ACHN (cell line): ENCODE measurements at regions not wholly inside any gene's neighbourhood (a gene's known extent, or its start where the extent isn't known, plus 50 kb on each side); places are given as distances from the start of the nearest gene placed in this dataset.
"Not testable (repeated sequence)": the region's sequence is repeated elsewhere in the genome, so short reads cannot be mapped to it uniquely, and the experiment has no call there.

ENCODE experiments used
- DNase-seq: peaks from one replicate; pipeline ENCODE4 v3.0.0-alpha.2; 2015
- in situ Hi-C: cut with HindIII; loops from 2 replicates; pipeline ENCODE4 v1.10.0; 2017; ENCODE audit warnings: low sequenced_read_pairs, low pct_ligation_motif_present, low pct_unique_long_range_greater_than_20kb

- in situ Hi-C loops, result no loop called here
- DNase-seq, result no peak
Measured at GRCh38 chr13:81382246-81382645, 1041.3 kb upstream of the SPRY2 start.

GRCh38 chr13:81381560-81381959 lies 1040.6 kb upstream of the SPRY2 start:
- no peak for DNase-seq
- in situ Hi-C loops, result no loop called here

- in situ Hi-C loops, result no loop called here
- no peak for DNase-seq
Measured at GRCh38 chr13:81379183-81379582, 1038.3 kb upstream of the SPRY2 start.

GRCh38 chr13:81377921-81378320 lies 1037.0 kb upstream of the SPRY2 start:
- in situ Hi-C loops, result no loop called here
- DNase-seq, result peak; percentile 27

GRCh38 chr13:81375709-81376108 lies 1034.8 kb upstream of the SPRY2 start:
- DNase-seq, result no peak
- in situ Hi-C loops, result no loop called here

- in situ Hi-C loops, DNase-seq: not testable (repeated sequence)
Measured at GRCh38 chr13:81362711-81363110, 1021.8 kb upstream of the SPRY2 start.

- no peak for DNase-seq
- in situ Hi-C loops, result no loop called here
Measured at GRCh38 chr13:81350056-81350455, 1009.1 kb upstream of the SPRY2 start.

- DNase-seq, in situ Hi-C loops: not testable (repeated sequence)
Measured at GRCh38 chr13:81340118-81341069, 999.5 kb upstream of the SPRY2 start.

GRCh38 chr13:81339666-81340065 lies 998.7 kb upstream of the SPRY2 start:
- DNase-seq, in situ Hi-C loops: not testable (repeated sequence)

GRCh38 chr13:81334481-81334880 lies 993.6 kb upstream of the SPRY2 start:
- in situ Hi-C loops, result no loop called here
- DNase-seq, result no peak

- in situ Hi-C loops, result no loop called here
- no peak for DNase-seq
Measured at GRCh38 chr13:81326913-81327312, 986.0 kb upstream of the SPRY2 start.

GRCh38 chr13:81320516-81320915 lies 979.6 kb upstream of the SPRY2 start:
- DNase-seq, result no peak
- in situ Hi-C loops, result no loop called here

- in situ Hi-C loops, result no loop called here
- DNase-seq, result no peak
Measured at GRCh38 chr13:81319351-81319750, 978.4 kb upstream of the SPRY2 start.

GRCh38 chr13:81318231-81319019 lies 977.5 kb upstream of the SPRY2 start:
- DNase-seq, result no peak
- in situ Hi-C loops, result no loop called here

GRCh38 chr13:81314461-81314860 lies 973.5 kb upstream of the SPRY2 start:
- no peak for DNase-seq
- in situ Hi-C loops, result no loop called here

- DNase-seq, result no peak
- in situ Hi-C loops, result no loop called here
Measured at GRCh38 chr13:81305928-81306327, 965.0 kb upstream of the SPRY2 start.

- no peak for DNase-seq
- in situ Hi-C loops, result no loop called here
Measured at GRCh38 chr13:81304121-81304659, 963.3 kb upstream of the SPRY2 start.

- in situ Hi-C loops, result no loop called here
- DNase-seq, result no peak
Measured at GRCh38 chr13:81302677-81303076, 961.8 kb upstream of the SPRY2 start.

- in situ Hi-C loops, result no loop called here
- DNase-seq, result no peak
Measured at GRCh38 chr13:81302125-81302524, 961.2 kb upstream of the SPRY2 start.
